ENCODE measurements at regions not wholly inside any gene's neighbourhood (a gene's known extent, or its start where the extent isn't known, plus 50 kb on each side); places are given as distances from the start of the nearest gene placed in this dataset.

GRCh38 chr5:167308466-167308865, 983.0 kb upstream of the WWC1 start:
- TF ChIP-seq EZH2 (IDR thresholded peaks at IDR 0.05) (no peak), POLR2AphosphoS5 (IDR thresholded peaks at IDR 0.05; ENCODE audit: borderline replicate concordance, low read depth, low read length) (no peak)
